RWPE2 (cell line): ENCODE measurements at regions not wholly inside any gene's neighbourhood (a gene's known extent, or its start where the extent isn't known, plus 50 kb on each side); places are given as distances from the start of the nearest gene placed in this dataset.

Experiments used
- ATAC-seq: fragments of 200-7000 bp; cut with Tn5 transposase; 3 replicates; pipeline ENCODE4 v1.9.1; 2021; ENCODE audit warnings: low read depth
- DNase-seq: peaks from one replicate; pipeline ENCODE4 v3.0.0-alpha.2; 2020; ENCODE audit warnings: low spot score
- H3K27ac ChIP-seq: fragments of 450-650 bp; 2 replicates; pipeline ENCODE4 v1.5.1; 2017; ENCODE audit warnings: mild to moderate bottlenecking; ENCODE audit not compliant: poor library complexity, severe bottlenecking
- H3K27me3 ChIP-seq: fragments of 250-450 bp; sonication (Bioruptor Pico); 2 replicates; pipeline ENCODE4 v1.5.1; 2021; ENCODE audit warnings: mild to moderate bottlenecking, moderate library complexity; ENCODE audit not compliant: insufficient read depth, poor library complexity, severe bottlenecking
- H3K36me3 ChIP-seq: fragments of 250-450 bp; sonication (Bioruptor Pico); 2 replicates; pipeline ENCODE4 v1.5.1; 2020; ENCODE audit warnings: low read depth, mild to moderate bottlenecking, moderate library complexity
- H3K4me1 ChIP-seq: fragments of 250-450 bp; sonication (Bioruptor Pico); 2 replicates; pipeline ENCODE4 v1.5.1; 2021; ENCODE audit warnings: mild to moderate bottlenecking, moderate library complexity; ENCODE audit not compliant: insufficient read depth, poor library complexity, severe bottlenecking
- H3K4me3 ChIP-seq: fragments of 250-450 bp; sonication (Bioruptor Pico); 2 replicates; pipeline ENCODE4 v1.5.1; 2021; ENCODE audit warnings: mild to moderate bottlenecking, moderate library complexity; ENCODE audit not compliant: severe bottlenecking
- H3K9me3 ChIP-seq: fragments of 250-450 bp; sonication (Bioruptor Pico); 2 replicates; pipeline ENCODE4 v1.5.1; 2021; ENCODE audit warnings: mild to moderate bottlenecking, moderate library complexity; ENCODE audit not compliant: severe bottlenecking
- CTCF ChIP-seq: fragments of 450-650 bp; IDR thresholded peaks from one replicate; pipeline ENCODE4 v1.5.1; 2017; ENCODE audit warnings: mild to moderate bottlenecking, moderate library complexity; ENCODE audit not compliant: poor library complexity, severe bottlenecking

GRCh38 chr1:226475142-226475511 lies 67.2 kb upstream of the PARP1 start:
- DNase-seq (no peak), ATAC-seq (no peak)
- Histone ChIP-seq H3K36me3 (no peaks in the 10 kb centered on the region), H3K27ac (no peak overlapping the region), H3K27me3 (no peaks in the 10 kb centered on the region), H3K4me1 (peaks cover 3% of the 10 kb centered on the region), H3K9me3 (no peaks in the 10 kb centered on the region), H3K4me3 (no peak overlapping the region)
- TF ChIP-seq CTCF, result no peak

DNA sequence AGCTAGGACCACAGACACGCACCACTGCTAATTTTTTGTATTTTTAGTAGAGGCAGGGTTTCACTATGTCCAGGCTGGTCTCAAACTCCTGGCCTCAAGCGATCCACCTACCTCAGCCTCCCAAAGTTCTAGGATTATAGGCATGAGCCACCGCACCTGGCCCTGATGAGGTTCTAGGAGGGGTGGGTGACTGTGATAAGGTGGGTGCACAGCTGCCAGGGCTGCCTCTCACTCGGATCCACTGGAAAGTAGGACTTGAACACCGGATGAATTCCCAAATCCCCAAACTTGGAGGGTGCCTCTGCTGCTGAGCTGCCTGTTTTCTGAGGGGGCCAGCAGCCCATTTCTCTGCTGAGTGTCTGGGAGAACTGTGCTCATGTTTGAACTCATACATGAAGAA lies 68.2 kb upstream of the PARP1 start:
- H3K27me3 ChIP-seq, result no peaks in the 10 kb centered on the region
- no peak overlapping the region for H3K27ac ChIP-seq
- H3K9me3 ChIP-seq, result no peaks in the 10 kb centered on the region
- DNase-seq (no peak), ATAC-seq (no peak)
- H3K36me3 ChIP-seq, result no peaks in the 10 kb centered on the region
- TF ChIP-seq CTCF, result no peak
- H3K4me1 ChIP-seq, result peaks cover 3% of the 10 kb centered on the region
- no peak overlapping the region for H3K4me3 ChIP-seq

GRCh38 chr1:226476648-226477319 lies 68.9 kb upstream of the PARP1 start:
- peak; percentile 67 for ATAC-seq
- peaks cover 3% of the 10 kb centered on the region for H3K4me1 ChIP-seq
- H3K27ac ChIP-seq, result no peak overlapping the region
- TF ChIP-seq CTCF, result no peak
- DNase-seq, result no peak
- H3K27me3 ChIP-seq, result no peaks in the 10 kb centered on the region
- H3K4me3 ChIP-seq, result no peak overlapping the region
- H3K36me3 ChIP-seq, result no peaks in the 10 kb centered on the region
- H3K9me3 ChIP-seq, result no peaks in the 10 kb centered on the region

GRCh38 chr1:226479474-226479873 lies 69.1 kb upstream of the STUM start:
- H3K27ac ChIP-seq, result no peak overlapping the region
- no peak for TF ChIP-seq CTCF
- H3K27me3 ChIP-seq, result no peaks in the 10 kb centered on the region
- peaks cover 3% of the 10 kb centered on the region for H3K4me1 ChIP-seq
- ATAC-seq (peak; percentile 77), DNase-seq (no peak)
- H3K9me3 ChIP-seq, result no peaks in the 10 kb centered on the region
- no peak overlapping the region for H3K4me3 ChIP-seq
- H3K36me3 ChIP-seq, result no peaks in the 10 kb centered on the region

- TF ChIP-seq CTCF, result no peak
Observed at GRCh38 chr1:226480461-226480860, 68.1 kb upstream of the STUM start.

More at GRCh38 chr1:226480461-226480860, 68.1 kb upstream of the STUM start:
- Histone ChIP-seq H3K27me3 (no peaks in the 10 kb centered on the region), H3K27ac (no peak overlapping the region), H3K4me1 (peaks cover 3% of the 10 kb centered on the region), H3K9me3 (no peaks in the 10 kb centered on the region), H3K36me3 (no peaks in the 10 kb centered on the region), H3K4me3 (no peak overlapping the region)
- ATAC-seq (no peak), DNase-seq (no peak)
